ENCODE measurements at regions not wholly inside any gene's neighbourhood (a gene's known extent, or its start where the extent isn't known, plus 50 kb on each side); places are given as distances from the start of the nearest gene placed in this dataset.

DNA sequence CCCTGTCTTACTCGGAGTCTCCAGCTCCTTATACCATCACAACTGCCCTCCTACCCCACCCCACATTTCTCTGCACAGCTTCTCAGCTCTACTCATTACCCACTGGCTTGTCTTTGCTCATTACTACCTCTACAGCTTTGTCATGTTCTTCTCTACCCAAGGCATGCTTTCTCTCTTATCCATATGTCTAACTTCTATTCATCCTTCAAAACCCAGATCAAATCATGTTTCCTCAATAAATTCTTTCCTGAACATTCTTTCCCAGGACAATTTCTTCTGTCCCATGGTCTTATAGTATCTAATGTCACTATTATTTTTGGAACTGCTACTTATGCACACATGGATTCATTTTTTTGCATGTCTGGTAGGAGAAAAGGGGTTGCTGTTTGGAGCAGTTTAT, 231.4 kb downstream of the PTEN start (continued):
- TF ChIP-seq, protein P1, sequence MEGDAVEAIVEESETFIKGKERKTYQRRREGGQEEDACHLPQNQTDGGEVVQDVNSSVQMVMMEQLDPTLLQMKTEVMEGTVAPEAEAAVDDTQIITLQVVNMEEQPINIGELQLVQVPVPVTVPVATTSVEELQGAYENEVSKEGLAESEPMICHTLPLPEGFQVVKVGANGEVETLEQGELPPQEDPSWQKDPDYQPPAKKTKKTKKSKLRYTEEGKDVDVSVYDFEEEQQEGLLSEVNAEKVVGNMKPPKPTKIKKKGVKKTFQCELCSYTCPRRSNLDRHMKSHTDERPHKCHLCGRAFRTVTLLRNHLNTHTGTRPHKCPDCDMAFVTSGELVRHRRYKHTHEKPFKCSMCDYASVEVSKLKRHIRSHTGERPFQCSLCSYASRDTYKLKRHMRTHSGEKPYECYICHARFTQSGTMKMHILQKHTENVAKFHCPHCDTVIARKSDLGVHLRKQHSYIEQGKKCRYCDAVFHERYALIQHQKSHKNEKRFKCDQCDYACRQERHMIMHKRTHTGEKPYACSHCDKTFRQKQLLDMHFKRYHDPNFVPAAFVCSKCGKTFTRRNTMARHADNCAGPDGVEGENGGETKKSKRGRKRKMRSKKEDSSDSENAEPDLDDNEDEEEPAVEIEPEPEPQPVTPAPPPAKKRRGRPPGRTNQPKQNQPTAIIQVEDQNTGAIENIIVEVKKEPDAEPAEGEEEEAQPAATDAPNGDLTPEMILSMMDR (IDR thresholded peaks at IDR 0.05; ENCODE audit: control extremely low read depth in 1 of 3, insufficient read depth in 1 of 3, low read depth in 1 of 3, low read length in 3 of 3): no peak

Data from H1 (cell line).